NCI-H1105 treated with DMSO at 0.1 percent for 48 hours (cell line): ENCODE measurements at regions not wholly inside any gene's neighbourhood (a gene's known extent, or its start where the extent isn't known, plus 50 kb on each side); places are given as distances from the start of the nearest gene placed in this dataset.

Source experiments
- DNase-seq: peaks from one replicate; lab custom pipeline; 2025; lab: John Stamatoyannopoulos, UW

DNA sequence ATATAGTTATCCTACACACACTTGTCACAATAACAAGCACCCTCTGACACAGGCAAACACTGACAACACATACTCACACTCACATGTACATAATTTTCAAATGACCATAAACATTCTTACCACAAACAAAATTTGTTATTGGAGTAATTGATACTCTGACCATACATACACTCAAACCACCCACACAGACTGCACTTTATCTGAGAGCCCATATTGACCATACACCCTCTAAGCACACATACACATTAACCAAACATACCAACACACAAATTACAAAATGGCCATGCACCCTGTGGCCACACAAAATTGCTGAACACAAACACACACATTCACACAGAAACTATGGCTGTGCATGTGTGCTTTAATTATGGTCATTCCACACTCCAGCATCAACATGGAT, 79.1 kb upstream of the FAM120A start:
- no peak for DNase-seq

DNA sequence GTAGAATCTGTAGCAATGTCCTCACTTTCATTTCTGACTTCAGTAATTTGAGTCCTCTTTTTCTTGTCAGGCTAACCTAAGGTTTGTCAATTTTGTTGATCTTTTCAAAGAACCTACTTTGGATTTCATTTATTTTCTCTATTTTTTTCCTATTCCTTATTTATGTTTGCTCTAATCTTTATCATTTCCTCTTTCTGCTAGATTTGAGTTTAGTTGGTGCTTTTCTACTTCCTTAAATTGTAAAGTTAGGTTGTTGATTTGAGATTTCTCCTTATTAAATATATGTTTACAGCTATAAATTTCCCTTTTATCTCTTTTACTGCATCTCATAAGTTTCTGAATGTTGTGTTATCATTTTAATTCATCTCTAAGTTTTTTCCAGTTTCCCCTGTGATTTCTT, 75.1 kb upstream of the FAM120A start:
- no peak for DNase-seq

DNA sequence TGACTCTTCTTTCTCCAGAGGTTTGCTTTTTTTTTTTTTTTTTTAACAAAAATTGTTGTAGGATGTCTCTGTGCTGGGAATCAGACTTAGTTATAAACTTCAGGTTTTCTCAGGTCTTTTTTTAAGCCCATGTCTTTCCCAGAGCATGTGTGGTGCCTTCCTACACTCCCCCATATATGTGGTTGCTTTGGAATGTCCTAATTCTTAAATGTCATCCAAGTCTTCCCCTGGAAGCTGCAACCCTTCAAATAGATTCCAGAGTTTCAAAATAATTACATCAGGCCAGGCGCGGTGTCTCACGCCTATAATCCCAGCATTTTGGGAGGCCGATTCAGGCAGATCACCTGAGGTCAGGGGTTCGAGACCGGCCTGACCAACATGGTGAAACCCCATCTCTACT, 73.2 kb upstream of the FAM120A start:
- no peak for DNase-seq

DNA sequence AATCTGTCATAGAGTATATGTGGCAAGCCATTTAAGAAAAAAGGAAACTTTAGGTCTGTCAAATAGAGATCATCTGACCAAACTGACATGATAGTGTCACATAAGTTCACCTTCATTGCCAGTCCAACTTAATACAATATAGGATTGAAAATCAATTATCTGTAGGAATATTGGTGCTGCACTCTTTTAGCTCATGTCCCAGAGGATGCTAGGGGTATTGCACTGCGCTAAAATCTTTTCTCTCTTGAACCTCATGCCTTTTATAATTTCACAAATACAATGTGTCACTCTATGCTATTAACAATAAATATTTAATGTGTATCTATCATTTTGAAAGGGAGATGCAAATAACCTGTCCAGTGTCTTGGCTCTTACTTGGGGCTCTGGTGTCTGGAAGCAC, 72.4 kb upstream of the FAM120A start:
- no peak for DNase-seq

DNA sequence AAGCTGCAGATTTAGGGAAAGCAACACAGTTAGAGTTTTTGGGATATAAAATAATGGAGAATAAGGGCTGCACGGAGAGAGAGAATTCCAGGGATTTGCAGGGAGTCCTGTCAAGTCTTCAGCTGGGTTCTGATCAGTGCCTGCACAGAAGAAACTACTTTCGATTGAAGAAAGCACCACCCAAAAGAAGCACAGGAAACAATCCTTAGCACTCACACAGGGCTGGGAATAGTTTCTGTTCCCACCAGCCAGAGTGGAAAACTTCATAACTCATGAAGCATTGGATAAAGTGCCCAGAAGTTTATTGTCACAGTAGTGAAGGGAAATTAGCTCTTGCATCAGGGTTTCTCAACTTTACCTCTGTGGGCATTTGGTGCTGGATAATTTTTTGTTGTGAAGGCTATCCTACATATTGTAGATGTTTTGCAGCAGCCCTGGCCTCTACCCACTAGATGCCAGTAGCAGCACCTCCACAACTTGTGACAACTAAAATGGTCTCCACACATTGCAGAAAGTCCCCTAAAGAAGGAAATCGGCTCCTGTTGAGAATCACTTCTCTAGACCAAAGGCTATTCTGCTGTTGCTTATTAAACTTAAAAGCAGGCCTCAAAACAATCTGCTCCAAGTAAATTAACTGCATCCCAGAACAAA, 71.0 kb upstream of the FAM120A start:
- DNase-seq, result no peak

DNA sequence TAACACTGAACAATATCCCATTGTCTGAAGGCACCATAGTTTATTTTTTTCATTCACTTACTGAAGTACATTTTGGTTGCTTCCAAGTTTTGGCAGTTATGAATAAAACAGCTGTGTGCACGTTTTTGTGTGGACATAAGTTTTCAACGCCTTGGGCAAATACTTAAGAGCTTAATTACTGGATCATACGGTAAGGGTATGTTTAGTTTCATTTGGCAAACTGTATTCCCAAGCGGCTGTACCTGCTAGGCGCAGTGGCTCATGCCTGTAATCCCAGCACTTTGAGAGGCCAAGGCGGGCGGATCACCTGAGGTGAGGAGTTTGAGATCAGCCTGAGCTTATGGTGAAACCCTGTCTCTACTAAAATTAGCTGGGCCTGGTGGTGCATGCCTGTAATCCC, 63.7 kb upstream of the FAM120A start:
- peak; percentile 72 for DNase-seq

DNA sequence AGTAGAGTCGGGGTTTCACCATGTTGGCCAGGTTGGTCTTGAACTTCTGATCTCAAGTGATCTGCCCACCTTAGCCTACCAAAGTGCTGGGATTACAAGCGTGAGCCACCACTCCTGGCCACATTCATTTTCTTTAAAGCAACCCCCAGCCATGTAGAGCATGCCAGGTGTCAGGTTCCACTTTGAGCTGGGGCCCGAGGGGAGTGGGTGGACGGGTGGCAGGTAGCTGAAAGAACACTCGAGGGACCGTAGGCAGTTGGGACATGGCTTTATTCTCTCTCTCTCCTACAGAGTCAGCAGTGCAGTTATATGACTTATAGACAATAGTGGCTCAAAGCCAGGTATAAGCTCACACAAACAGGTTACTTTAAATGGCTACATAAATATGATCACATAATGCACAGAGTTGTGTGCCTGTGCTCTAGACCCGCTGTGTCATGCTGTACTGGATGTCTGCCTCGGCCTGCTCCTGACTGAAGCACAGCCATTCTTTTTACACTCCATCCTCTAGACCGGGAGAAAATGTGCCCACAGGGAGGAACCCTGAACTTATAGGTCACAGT, 60.5 kb upstream of the FAM120A start:
- peak; percentile 2 for DNase-seq

DNA sequence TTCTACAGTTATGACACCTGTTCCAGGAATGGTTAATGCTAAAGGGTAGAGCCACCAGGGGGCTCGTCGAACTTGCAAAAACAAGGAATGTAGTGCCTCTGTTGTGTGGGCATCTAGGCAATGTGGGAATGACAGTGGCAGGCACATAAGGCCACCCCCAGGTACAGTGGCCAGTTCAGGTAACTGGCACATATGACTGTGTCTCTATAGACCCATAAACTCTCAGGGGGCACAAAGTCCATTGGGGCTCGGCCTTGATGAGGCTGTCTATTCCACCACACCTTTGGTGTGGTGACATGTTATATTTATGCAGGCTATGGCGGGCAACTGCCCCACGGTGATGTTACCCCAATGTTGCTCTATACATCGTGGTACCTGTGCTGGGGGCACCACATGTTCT, 59.6 kb upstream of the FAM120A start:
- no peak for DNase-seq

DNA sequence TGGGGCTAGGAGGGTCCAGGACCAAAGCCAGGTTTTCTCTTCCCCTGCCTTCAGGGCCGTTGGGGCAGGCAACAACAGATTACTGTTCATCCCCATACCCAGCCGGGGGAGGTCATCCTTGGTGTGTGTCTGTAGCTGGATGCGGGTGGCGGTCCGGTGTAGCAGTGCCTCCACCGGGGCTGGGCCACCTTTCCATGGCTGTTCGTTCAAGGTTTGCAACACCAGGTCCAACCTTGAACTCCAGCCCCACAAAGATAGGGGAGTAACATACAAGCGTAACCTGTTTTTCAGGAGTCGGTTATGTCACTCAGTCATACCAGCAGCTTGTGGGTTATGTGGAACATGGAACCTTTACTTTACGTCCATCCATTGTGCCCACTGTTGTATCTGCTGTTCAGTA, 58.5 kb upstream of the FAM120A start:
- no peak for DNase-seq
